ENCODE measurements at regions not wholly inside any gene's neighbourhood (a gene's known extent, or its start where the extent isn't known, plus 50 kb on each side); places are given as distances from the start of the nearest gene placed in this dataset.

DNA sequence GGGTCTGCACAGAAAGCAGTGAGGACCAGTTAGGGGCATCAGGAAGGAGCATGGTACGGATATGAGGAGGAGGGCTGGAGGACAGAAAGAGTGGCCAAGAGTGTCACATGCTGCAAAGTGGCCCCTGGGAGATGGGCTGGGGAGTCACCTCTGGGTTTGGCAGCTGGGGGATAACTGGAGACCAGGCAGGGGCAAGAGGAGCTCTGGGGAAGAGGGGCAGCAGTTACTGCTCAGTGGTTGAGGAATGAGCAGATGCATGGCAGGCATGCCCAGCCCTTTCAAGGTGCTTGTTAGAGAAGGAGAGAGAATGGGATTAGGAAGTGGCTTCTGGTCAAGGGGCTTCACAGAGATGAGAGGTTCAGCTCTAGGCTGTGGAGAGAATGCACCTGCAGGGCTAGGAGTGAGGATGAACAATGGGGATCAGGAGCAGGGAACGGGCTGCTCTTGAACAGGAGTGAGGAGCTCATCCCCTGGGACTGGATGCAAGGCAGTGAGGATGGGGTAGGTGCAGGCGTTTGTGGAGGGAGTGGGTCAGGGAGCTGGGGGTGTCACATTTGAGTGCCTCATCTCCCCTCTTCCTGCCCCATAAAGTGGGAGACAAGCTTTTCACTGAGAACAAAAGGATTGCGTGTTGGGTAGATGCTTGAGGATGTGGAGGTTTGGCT lies 127.5 kb downstream of the PAPOLA start:
- no peak overlapping the region for H3K4me3 ChIP-seq (ENCODE audit: low read length)
- no peaks in the 10 kb centered on the region for H3K4me1 ChIP-seq (ENCODE audit: control insufficient read depth, insufficient read depth, low read length)
- H3K27me3 ChIP-seq (ENCODE audit: control insufficient read depth, insufficient read depth): no peaks in the 10 kb centered on the region
- 85% methylated on average over 4 of the region's 4 CpGs for WGBS
- ATAC-seq (no peak), DNase-seq (no peak)
- intact Hi-C loops (cut with DNase I): no loop called here
- no peak overlapping the region for H3K27ac ChIP-seq (ENCODE audit: low read length)
- no peaks in the 10 kb centered on the region for H3K9me3 ChIP-seq (ENCODE audit: control insufficient read depth, low read length)

DNA sequence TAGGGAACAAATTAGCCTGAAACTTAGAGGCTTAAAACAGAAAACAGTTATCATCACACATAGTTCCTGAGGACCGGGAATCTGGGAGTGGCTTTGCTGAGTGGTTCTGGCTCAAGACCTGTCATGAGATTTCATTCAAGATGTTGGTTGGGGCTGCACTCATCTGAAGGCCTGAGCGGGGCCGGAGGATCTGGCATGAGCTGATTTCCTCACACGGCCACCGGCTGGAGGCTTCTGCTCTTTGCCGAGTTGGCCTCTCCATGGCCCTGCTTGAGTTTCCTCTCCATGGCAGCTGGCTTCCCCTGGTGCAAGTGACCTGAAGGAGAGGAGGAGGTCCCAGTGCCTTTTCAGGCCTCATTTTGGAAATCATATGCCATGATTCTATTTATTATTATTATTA lies 128.1 kb downstream of the PAPOLA start:
- H3K9me3 ChIP-seq (ENCODE audit: control insufficient read depth, low read length): no peaks in the 10 kb centered on the region
- 95% methylated on average over 6 of the region's 6 CpGs for WGBS
- ATAC-seq: no peak

DNA sequence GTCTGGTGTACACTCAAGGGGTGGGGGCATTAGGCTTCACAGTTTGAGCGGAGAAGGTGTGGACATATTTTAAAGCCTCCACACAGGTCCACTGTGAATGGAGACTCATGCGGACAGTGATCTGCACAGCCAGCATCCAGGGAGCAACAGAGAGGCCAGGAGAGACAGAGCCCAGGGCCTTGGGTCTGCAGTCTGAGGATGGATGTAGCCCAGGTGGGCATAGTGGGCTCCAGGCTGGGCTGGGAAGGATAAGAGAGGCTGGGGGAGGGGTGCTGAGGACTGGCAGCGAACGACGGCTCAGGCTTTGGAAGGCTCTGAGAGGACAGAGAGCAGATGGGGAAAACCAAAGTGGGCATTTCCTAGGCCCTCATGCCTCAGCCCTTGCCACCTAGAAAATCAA lies 128.8 kb downstream of the PAPOLA start:
- H3K27me3 ChIP-seq (ENCODE audit: control insufficient read depth, insufficient read depth): no peaks in the 10 kb centered on the region
- DNase-seq (no peak), ATAC-seq (no peak)
- intact Hi-C loops (cut with DNase I): no loop called here
- 92% methylated on average over 5 of the region's 5 CpGs for WGBS
- H3K27ac ChIP-seq (ENCODE audit: low read length): no peak overlapping the region
- no peaks in the 10 kb centered on the region for H3K4me1 ChIP-seq (ENCODE audit: control insufficient read depth, insufficient read depth, low read length)
- no peaks in the 10 kb centered on the region for H3K9me3 ChIP-seq (ENCODE audit: control insufficient read depth, low read length)
- H3K4me3 ChIP-seq (ENCODE audit: low read length): no peak overlapping the region

More for the DNA sequence above, 128.1 kb downstream of the PAPOLA start:
- intact Hi-C loops (cut with DNase I): no loop called here
- Histone ChIP-seq H3K4me1 (ENCODE audit: control insufficient read depth, insufficient read depth, low read length) (no peaks in the 10 kb centered on the region), H3K4me3 (ENCODE audit: low read length) (no peak overlapping the region), H3K27ac (ENCODE audit: low read length) (no peak overlapping the region), H3K27me3 (ENCODE audit: control insufficient read depth, insufficient read depth) (no peaks in the 10 kb centered on the region)
- DNase-seq: no peak

DNA sequence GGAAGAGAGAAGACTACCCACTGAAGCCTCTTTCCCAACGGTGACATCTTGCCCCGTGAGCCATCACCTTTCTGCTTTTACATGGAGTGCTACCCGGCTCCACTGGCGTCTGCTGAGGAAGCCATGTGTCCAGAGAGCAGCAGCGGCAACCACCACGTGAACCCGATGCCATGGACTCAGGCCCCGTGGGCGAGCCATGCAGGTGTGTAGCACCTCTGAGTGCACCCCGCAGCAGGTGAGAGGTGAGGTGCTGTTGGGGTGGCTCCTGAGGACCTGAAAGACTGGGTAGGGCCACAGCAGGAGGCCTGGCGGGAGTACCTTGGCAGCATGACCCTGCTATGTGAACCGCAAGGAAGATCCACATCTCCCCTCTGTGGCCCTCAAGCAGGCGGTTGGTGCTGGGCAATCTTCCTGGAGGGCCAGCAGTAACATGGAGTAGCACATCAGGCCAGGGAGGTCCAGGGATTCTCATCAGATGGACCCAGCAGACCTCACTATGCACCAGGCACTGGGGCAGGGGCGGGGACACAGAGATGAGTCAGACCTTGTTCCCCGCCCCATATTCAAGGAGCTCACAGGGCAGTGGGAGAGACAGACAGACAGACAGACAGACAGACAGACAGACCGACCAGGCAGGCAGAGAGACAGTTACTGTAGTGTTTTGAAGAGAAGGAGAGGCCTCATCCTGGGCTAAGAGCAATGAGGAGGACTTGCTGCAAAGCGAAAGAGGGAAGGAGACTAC lies 129.6 kb downstream of the PAPOLA start:
- ATAC-seq (no peak), DNase-seq (no peak)
- Histone ChIP-seq H3K27me3 (ENCODE audit: control insufficient read depth, insufficient read depth) (no peaks in the 10 kb centered on the region), H3K4me3 (ENCODE audit: low read length) (no peak overlapping the region), H3K9me3 (ENCODE audit: control insufficient read depth, low read length) (no peaks in the 10 kb centered on the region), H3K27ac (ENCODE audit: low read length) (no peak overlapping the region), H3K4me1 (ENCODE audit: control insufficient read depth, insufficient read depth, low read length) (no peaks in the 10 kb centered on the region)
- intact Hi-C loops (cut with DNase I): no loop called here
- WGBS: 88% methylated on average over 17 of the region's 17 CpGs

DNA sequence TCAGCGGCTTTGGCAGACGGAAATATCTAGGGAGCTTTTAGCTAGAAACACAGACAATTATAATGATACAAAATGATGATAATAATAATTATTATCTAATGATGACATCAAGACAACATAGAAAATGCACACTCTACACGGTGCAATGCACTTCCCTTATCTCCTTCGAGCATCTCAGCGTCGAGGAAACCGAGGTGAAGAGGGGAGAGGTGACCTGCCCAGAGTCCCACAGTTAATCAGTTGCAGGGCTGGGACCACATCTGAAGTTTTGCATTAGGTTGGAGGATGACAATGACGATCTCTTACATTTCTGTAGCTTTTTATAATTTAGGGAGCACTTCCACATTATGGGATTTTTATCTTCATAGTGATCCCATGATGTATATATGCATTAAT lies 130.2 kb downstream of the PAPOLA start:
- WGBS: 74% methylated on average over 8 of the region's 8 CpGs
- H3K27me3 ChIP-seq (ENCODE audit: control insufficient read depth, insufficient read depth): no peaks in the 10 kb centered on the region
- intact Hi-C loops (cut with DNase I): no loop called here
- no peaks in the 10 kb centered on the region for H3K4me1 ChIP-seq (ENCODE audit: control insufficient read depth, insufficient read depth, low read length)
- H3K9me3 ChIP-seq (ENCODE audit: control insufficient read depth, low read length): no peaks in the 10 kb centered on the region
- DNase-seq: no peak
- no peak for ATAC-seq
- H3K27ac ChIP-seq (ENCODE audit: low read length): no peak overlapping the region
- H3K4me3 ChIP-seq (ENCODE audit: low read length): no peak overlapping the region

DNA sequence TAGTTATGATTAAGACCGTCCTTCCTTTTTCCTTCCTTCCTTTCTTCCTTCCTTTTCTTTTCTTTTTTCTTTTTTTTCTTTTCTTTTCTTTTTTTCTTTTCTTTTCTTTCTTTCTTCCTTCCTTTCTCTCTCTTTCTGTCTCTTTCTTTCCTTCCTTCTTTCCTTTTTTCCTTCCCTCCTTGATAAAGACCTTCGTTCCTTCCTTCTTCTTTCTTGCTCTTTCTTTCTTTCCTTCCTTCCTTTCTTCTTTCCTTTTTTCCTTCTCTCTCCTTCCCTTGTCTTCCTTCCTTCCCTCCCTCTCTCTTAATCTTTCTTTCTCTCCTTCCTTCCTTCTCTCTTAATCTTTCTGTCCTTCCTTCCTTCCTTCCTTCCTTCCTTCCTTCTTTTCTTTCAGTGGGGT lies 130.9 kb downstream of the PAPOLA start:
- ATAC-seq: no peak
- Histone ChIP-seq H3K27ac (ENCODE audit: low read length) (no peak overlapping the region), H3K4me3 (ENCODE audit: low read length) (no peak overlapping the region), H3K27me3 (ENCODE audit: control insufficient read depth, insufficient read depth) (no peaks in the 10 kb centered on the region), H3K9me3 (ENCODE audit: control insufficient read depth, low read length) (no peaks in the 10 kb centered on the region), H3K4me1 (ENCODE audit: control insufficient read depth, insufficient read depth, low read length) (no peaks in the 10 kb centered on the region)
- DNase-seq: no peak
- WGBS: 77% methylated on average over 2 of the region's 2 CpGs
- intact Hi-C loops (cut with DNase I): no loop called here

DNA sequence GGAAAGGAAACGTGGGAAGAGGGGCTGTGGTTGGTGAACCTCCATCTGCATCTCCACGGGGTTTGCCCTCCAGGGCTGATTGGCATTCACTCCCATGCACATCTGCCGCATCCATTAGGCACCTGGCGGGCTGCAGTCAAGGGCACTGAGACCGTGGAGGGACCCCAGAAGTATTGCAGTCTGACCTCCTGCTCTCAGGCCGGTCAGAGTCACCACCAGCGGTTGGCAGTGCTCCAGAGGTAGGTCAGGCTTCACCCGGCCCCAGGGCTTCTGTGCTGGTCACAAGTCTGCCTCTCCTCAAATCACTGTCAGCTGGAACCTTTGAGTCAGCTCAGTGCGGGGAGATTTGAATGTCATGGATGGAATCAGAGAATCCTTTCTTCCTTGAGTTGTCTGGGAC lies 132.3 kb downstream of the PAPOLA start:
- ATAC-seq: peak in 1 of 2 donors; percentile 14
- H3K27ac ChIP-seq (ENCODE audit: low read length): no peak overlapping the region
- H3K4me1 ChIP-seq (ENCODE audit: control insufficient read depth, insufficient read depth, low read length): no peaks in the 10 kb centered on the region
- H3K27me3 ChIP-seq (ENCODE audit: control insufficient read depth, insufficient read depth): no peaks in the 10 kb centered on the region
- H3K9me3 ChIP-seq (ENCODE audit: control insufficient read depth, low read length): no peaks in the 10 kb centered on the region
- WGBS: 74% methylated on average over 9 of the region's 9 CpGs
- H3K4me3 ChIP-seq (ENCODE audit: low read length): no peak overlapping the region
- DNase-seq: no peak
- intact Hi-C loops (cut with DNase I): no loop called here

DNA sequence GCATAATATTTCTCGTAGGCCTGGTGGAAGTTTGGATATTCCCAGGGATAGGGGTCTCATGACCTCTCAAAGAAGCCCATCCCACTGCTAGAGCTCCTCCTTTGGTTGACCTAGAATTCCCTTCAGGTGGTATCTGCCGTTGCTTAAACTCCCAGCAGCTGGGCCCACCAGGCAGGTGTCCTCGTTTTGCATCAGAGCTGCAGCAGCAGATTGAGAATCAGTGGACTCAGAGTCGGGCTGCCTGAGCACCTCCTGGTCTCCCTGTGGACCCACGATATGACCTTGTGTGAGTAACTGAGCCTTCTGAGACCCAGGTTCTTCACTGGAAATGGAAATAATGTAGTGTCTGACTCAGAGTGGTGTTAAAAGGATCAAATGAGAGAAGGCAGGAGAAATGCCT lies 132.7 kb downstream of the PAPOLA start:
- no peak for DNase-seq
- no peaks in the 10 kb centered on the region for H3K27me3 ChIP-seq (ENCODE audit: control insufficient read depth, insufficient read depth)
- H3K27ac ChIP-seq (ENCODE audit: low read length): no peak overlapping the region
- H3K4me1 ChIP-seq (ENCODE audit: control insufficient read depth, insufficient read depth, low read length): no peaks in the 10 kb centered on the region
- intact Hi-C loops (cut with DNase I): no loop called here
- H3K4me3 ChIP-seq (ENCODE audit: low read length): no peak overlapping the region
- ATAC-seq: no peak
- WGBS: 68% methylated on average over 5 of the region's 5 CpGs
- H3K9me3 ChIP-seq (ENCODE audit: control insufficient read depth, low read length): no peaks in the 10 kb centered on the region

DNA sequence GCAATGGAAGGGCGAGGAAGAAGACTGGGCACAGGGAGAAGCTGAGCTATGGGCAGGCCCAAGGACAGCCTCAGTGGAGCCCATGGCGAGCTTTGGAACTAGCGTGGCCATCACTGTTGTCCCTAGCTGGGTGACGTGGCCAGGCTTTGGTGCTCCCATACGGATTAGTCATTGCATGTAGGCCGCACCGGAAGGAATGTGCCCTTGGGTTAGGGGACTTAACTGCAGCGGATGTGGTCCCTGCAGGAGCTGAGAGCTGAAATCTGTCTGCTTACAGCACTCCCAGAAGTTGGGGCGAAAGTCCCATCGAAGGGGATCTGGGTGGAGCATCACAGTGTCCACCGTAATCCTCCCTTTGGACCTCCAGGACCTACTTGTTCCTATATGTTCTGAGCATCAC lies 133.7 kb downstream of the PAPOLA start:
- DNase-seq (no peak), ATAC-seq (no peak)
- no peaks in the 10 kb centered on the region for H3K4me1 ChIP-seq (ENCODE audit: control insufficient read depth, insufficient read depth, low read length)
- WGBS: 94% methylated on average over 11 of the region's 11 CpGs
- no peak overlapping the region for H3K4me3 ChIP-seq (ENCODE audit: low read length)
- H3K27me3 ChIP-seq (ENCODE audit: control insufficient read depth, insufficient read depth): no peaks in the 10 kb centered on the region
- intact Hi-C loops (cut with DNase I): no loop called here
- H3K27ac ChIP-seq (ENCODE audit: low read length): no peak overlapping the region
- H3K9me3 ChIP-seq (ENCODE audit: control insufficient read depth, low read length): no peaks in the 10 kb centered on the region

DNA sequence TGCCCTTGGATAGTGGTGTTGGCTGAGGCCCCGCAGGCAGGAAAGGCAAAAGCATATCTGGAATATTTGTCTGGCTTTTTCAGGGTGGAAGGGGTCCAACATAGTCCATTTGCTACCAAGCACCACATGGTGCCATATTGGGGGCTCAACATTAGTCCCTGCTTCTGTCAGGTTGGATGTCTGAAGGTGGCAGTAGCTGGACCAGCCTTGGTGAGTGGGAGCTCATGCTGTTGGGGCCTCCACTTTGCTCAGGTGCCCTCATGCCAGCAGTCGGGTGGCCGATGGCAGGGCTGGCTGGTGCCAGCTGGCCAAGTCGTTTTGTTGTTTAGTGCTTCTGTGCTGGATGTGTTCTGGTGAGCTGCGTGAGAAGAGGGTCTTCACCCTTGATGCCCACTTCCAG lies 135.3 kb downstream of the PAPOLA start:
- ATAC-seq (no peak), DNase-seq (no peak)
- H3K4me3 ChIP-seq (ENCODE audit: low read length): no peak overlapping the region
- 87% methylated on average over 5 of the region's 5 CpGs for WGBS
- no peaks in the 10 kb centered on the region for H3K4me1 ChIP-seq (ENCODE audit: control insufficient read depth, insufficient read depth, low read length)
- H3K9me3 ChIP-seq (ENCODE audit: control insufficient read depth, low read length): no peaks in the 10 kb centered on the region
- intact Hi-C loops (cut with DNase I): no loop called here
- H3K27ac ChIP-seq (ENCODE audit: low read length): no peak overlapping the region
- no peaks in the 10 kb centered on the region for H3K27me3 ChIP-seq (ENCODE audit: control insufficient read depth, insufficient read depth)

DNA sequence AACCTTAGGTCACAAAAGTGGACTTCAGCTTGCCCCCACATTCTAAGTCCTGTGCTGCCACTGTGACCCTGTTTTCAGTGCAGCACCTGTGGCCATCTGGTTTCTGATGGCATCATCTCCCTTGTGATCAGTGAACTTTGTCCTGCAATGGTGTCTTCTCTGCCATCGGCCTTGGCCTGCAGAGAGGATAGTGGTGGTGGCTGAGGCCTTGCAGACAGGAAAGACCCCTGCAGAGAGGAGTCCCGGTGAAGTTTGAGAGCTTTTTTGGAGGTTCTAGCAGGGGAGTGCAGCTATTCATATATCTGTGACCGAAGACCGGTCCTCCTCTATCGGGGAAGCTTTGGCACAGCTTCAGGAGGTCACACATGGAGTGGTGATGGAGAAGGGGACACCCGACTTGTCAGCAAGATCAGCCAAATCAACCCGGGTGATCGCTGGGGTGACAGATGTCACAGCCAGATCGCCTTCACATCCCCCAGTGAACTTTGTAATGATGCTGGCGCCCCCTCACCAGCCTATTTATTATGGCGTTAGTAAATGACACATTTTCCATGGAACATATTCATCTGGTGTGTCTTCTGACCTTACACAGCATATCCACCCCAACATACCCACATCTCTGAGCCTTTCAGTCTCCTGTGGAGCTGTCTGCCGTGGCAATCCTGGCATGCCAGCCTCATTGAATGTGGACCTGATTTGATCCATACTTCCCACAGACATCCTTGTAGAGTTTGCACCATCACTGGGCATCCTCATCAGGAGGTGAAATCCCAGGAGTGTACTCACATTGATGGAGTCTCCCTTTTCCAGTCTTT lies 136.1 kb downstream of the PAPOLA start:
- H3K9me3 ChIP-seq (ENCODE audit: control insufficient read depth, low read length): no peaks in the 10 kb centered on the region
- DNase-seq: no peak
- no peak overlapping the region for H3K4me3 ChIP-seq (ENCODE audit: low read length)
- WGBS: 88% methylated on average over 12 of the region's 12 CpGs
- intact Hi-C loops (cut with DNase I): no loop called here
- H3K4me1 ChIP-seq (ENCODE audit: control insufficient read depth, insufficient read depth, low read length): no peaks in the 10 kb centered on the region
- no peak for ATAC-seq
- H3K27me3 ChIP-seq (ENCODE audit: control insufficient read depth, insufficient read depth): no peaks in the 10 kb centered on the region
- H3K27ac ChIP-seq (ENCODE audit: low read length): no peak overlapping the region

All from right cardiac atrium (tissue), 5 donors.